ENCODE measurements at regions not wholly inside any gene's neighbourhood (a gene's known extent, or its start where the extent isn't known, plus 50 kb on each side); places are given as distances from the start of the nearest gene placed in this dataset.

DNA sequence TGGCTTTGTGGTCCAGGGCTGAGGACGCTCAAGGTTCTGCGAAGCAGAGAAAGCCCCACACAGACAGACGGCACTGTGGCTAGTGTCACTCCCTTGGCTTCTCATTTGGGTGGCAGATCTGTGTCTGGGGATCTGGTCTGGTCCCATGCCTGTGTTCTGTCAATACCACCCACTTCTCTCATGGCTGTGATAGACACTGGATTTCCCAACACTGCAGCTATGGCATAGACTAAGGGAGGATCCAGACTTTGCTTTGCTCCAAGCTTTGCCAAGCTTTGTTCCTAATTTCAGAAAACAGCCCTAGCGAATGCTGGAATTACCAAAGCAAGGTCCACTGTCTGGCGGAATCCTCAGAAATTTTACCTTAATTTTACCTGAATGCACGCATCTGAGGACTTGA is 62.1 kb downstream of the GADD45G start:
- Mint-ChIP-seq H3K9me3 (peaks cover 1% of the 10 kb centered on the region), H3K36me3 (ENCODE audit: low read depth) (no peaks in the 10 kb centered on the region), H3K27me3 (peaks cover 21% of the 10 kb centered on the region), H3K4me1 (no peaks in the 10 kb centered on the region), H3K4me3 (no peak overlapping the region), H3K27ac (no peak overlapping the region)
- DNase-seq (no peak), ATAC-seq (ENCODE audit: low read depth) (no peak)
- POLR2A ChIA-PET: no interaction called here
- intact Hi-C loops (cut with micrococcal nuclease): no loop called here
- TF ChIP-seq, protein P1, sequence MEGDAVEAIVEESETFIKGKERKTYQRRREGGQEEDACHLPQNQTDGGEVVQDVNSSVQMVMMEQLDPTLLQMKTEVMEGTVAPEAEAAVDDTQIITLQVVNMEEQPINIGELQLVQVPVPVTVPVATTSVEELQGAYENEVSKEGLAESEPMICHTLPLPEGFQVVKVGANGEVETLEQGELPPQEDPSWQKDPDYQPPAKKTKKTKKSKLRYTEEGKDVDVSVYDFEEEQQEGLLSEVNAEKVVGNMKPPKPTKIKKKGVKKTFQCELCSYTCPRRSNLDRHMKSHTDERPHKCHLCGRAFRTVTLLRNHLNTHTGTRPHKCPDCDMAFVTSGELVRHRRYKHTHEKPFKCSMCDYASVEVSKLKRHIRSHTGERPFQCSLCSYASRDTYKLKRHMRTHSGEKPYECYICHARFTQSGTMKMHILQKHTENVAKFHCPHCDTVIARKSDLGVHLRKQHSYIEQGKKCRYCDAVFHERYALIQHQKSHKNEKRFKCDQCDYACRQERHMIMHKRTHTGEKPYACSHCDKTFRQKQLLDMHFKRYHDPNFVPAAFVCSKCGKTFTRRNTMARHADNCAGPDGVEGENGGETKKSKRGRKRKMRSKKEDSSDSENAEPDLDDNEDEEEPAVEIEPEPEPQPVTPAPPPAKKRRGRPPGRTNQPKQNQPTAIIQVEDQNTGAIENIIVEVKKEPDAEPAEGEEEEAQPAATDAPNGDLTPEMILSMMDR (IDR thresholded peaks at IDR 0.05): no peak
- CTCF ChIA-PET: no interaction called here

DNA sequence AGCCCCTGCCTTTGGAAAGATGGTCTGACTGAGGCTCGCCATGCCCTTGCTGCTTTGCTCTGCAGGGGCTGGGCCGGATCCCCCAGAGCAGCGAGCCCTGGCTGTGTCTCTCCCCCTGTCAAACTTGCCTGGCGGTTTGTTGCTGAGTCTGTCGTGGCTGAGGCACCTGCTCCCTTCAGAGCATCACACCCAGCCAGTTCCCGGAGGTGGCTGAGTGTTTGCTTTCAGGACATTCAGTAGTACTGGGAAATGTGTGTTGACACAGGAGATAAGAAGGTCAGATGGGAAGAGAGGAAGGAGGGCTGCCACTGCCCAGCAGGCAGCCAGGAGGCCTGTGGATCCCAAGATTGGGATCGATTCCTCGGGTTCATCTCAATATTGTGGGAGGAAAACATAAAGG is 62.9 kb downstream of the GADD45G start:
- intact Hi-C loops (cut with micrococcal nuclease): no loop called here
- Mint-ChIP-seq H3K9me3 (peaks cover 1% of the 10 kb centered on the region), H3K4me1 (no peaks in the 10 kb centered on the region), H3K36me3 (ENCODE audit: low read depth) (no peaks in the 10 kb centered on the region), H3K27me3 (peaks cover 20% of the 10 kb centered on the region), H3K4me3 (no peak overlapping the region), H3K27ac (no peak overlapping the region)
- CTCF ChIA-PET: no interaction called here
- TF ChIP-seq, protein P1 (IDR thresholded peaks at IDR 0.05): no peak
- POLR2A ChIA-PET: no interaction called here
- DNase-seq: no peak
- no peak for ATAC-seq (ENCODE audit: low read depth)

- intact Hi-C loops (cut with micrococcal nuclease): no loop called here
- POLR2A ChIA-PET: no interaction called here
- Mint-ChIP-seq H3K27me3 (peaks cover 18% of the 10 kb centered on the region), H3K4me3 (no peak overlapping the region), H3K9me3 (peaks cover 1% of the 10 kb centered on the region), H3K4me1 (no peaks in the 10 kb centered on the region), H3K27ac (no peak overlapping the region), H3K36me3 (ENCODE audit: low read depth) (no peaks in the 10 kb centered on the region)
- CTCF ChIA-PET: no interaction called here
- TF ChIP-seq, protein P1 (IDR thresholded peaks at IDR 0.05): no peak
- no peak for DNase-seq
- no peak for ATAC-seq (ENCODE audit: low read depth)
These were observed 63.5 kb downstream of the GADD45G start for GRCh38 chr9:89668216-89668865.

GRCh38 chr9:89668866-89669246 is 64.0 kb downstream of the GADD45G start:
- ATAC-seq (ENCODE audit: low read depth) (no peak), DNase-seq (no peak)
- no peak overlapping the region for H3K4me3 Mint-ChIP-seq

GRCh38 chr9:89669361-89669842 is 64.6 kb downstream of the GADD45G start:
- TF ChIP-seq, protein P1 (IDR thresholded peaks at IDR 0.05): no peak

More at GRCh38 chr9:89668866-89669246, 64.0 kb downstream of the GADD45G start:
- Mint-ChIP-seq H3K4me1 (no peaks in the 10 kb centered on the region), H3K36me3 (ENCODE audit: low read depth) (no peaks in the 10 kb centered on the region), H3K9me3 (peaks cover 1% of the 10 kb centered on the region), H3K27me3 (peaks cover 14% of the 10 kb centered on the region), H3K27ac (no peak overlapping the region)
- intact Hi-C loops (cut with micrococcal nuclease): no loop called here
- TF ChIP-seq, protein P1 (IDR thresholded peaks at IDR 0.05): no peak
- POLR2A ChIA-PET: no interaction called here
- CTCF ChIA-PET: no interaction called here

More at GRCh38 chr9:89669361-89669842, 64.6 kb downstream of the GADD45G start:
- POLR2A ChIA-PET: no interaction called here
- H3K27ac Mint-ChIP-seq: no peak overlapping the region
- CTCF ChIA-PET: no interaction called here
- ATAC-seq (ENCODE audit: low read depth): no peak
- intact Hi-C loops (cut with micrococcal nuclease): no loop called here
- H3K27me3 Mint-ChIP-seq: peaks cover 11% of the 10 kb centered on the region
- H3K4me1 Mint-ChIP-seq: no peaks in the 10 kb centered on the region
- H3K36me3 Mint-ChIP-seq (ENCODE audit: low read depth): no peaks in the 10 kb centered on the region
- no peak overlapping the region for H3K4me3 Mint-ChIP-seq
- peaks cover 4% of the 10 kb centered on the region for H3K9me3 Mint-ChIP-seq
- DNase-seq: no peak

Data from activated B cell treated with CpG ODN at 0.5 μM for 24 hours (primary cell).